Stimulated activated CD4-positive, alpha-beta T cell treated with anti-CD3 and anti-CD28 coated beads, Interleukin-2, amount 100 ng/mL, for 24 hours (primary cell): ENCODE measurements at regions not wholly inside any gene's neighbourhood (a gene's known extent, or its start where the extent isn't known, plus 50 kb on each side); places are given as distances from the start of the nearest gene placed in this dataset.
"Not testable (repeated sequence)": the region's sequence is repeated elsewhere in the genome, so short reads cannot be mapped to it uniquely, and the experiment has no call there.

Source experiments
- DNase-seq, 2 donors: peaks; one replicate each; pipeline ENCODE4 v3.0.0-alpha.2; 2020

DNA sequence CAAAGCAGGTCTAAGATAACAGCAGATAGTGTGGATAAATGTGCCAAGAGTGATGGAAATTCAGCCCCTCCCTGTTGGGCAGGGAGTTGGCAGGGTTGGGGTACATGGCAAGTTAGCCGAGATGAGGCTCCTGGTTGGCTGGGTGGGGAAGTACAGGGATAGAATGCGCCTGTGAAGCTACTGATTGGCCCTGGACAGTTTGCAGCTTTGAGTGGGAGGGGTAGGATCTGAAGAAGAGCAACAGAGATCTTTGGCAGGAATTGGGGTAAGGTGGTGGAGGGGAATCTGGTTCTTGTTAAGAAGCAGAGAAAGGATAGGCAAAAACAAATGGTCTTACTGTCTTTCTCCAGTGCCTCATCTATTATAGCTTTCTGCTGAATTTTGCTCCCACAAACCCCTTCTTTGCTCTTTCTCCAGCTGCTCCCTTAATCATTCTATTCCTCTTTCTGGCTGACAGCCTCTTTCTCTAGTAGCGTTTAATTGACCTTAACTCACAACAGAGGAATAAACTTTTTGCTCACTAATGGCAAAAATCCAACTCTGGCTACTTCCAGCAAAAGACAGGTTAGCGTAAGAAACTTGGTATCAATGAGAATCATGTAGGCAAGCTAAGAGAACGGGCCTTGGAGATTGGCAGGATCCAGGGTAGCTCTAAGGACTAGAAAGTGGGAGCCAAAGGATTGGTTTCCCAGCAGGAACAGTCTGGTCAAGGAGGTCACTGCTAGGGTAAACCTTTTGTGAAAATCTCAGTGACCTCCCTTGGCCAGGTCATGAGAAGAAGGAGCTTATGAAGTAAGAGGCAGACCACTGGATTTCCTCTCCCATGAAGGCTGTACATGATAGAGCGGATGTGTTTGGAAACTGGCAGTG, 86.3 kb upstream of the CARMIL1 start:
- no peak for DNase-seq

DNA sequence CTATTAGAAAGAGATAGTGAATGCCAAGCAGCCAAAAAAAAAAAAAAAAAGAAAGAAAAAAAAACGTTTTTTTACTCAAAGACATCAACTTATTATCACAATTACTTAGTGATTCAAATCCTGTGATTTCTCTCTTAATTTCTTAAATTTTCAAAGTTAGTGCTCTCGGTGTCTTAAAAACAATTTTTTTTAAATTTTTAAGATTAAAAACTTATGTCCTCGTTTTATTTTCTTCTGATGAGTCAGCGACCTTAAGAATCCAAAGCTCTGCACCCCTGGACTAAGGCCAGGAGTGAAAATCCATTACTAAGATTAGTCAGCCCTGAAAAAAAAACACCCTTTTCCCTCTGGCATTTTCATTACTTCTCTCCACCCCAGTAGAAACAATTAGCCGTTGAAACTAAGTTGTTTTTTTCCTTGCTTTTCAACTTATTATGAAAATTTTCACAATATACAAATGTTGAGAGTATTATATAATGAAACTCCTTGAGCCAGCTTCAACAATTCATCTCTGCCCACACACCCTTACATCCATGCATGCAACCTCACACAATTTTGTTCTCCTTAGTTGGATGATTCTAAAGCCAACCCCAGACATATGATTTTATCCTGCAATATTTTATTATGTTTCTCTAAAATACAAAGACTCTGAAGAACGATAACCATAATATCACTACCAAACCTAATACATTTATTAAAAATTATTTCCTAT, 85.6 kb upstream of the CARMIL1 start:
- no peak for DNase-seq

DNA sequence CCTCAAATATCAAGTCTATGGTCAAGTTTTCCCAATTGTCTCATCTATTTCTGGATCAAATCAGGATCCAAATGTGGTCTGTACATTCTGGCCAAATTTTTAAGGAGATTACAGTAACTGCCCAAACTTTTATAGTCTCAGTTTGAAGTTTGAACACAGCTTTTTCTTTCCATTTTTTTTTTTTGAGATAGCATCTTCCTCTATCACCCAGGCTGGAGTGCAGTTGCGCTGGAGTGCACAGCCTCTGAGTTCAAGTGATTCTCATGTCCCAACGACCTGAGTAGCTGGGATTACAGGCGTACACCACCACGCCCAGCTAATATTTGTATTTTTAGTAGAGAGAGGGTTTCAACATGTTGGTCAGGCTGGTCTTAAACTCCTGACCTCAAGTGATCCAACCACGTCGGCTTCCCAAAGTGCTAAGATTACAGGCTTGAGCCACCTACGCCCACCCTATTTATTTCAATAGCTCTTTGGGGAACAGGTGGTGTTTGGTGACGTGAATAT, 84.9 kb upstream of the CARMIL1 start:
- DNase-seq, result no peak

- no peak for DNase-seq
These were observed 82.7 kb upstream of the CARMIL1 start for GRCh38 chr6:25196464-25196863.

DNA sequence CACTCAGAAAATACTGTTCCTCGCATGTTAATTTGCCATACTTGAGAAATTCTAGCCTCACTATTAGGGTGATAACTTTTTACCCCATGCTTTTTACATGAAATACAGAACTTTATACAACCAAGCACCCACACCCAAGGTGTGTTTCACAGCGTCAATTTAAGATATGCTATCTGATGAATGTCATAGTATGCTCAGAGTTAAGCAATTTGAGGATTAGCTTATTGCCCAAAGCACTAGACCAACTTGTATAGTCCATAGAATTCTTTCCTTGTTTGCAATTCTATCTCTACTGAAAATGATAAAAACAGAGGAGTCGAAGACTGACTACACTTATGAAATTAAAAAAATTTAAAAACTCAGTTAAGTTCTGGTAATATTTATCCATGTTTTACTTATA, 82.1 kb upstream of the CARMIL1 start:
- no peak for DNase-seq

DNA sequence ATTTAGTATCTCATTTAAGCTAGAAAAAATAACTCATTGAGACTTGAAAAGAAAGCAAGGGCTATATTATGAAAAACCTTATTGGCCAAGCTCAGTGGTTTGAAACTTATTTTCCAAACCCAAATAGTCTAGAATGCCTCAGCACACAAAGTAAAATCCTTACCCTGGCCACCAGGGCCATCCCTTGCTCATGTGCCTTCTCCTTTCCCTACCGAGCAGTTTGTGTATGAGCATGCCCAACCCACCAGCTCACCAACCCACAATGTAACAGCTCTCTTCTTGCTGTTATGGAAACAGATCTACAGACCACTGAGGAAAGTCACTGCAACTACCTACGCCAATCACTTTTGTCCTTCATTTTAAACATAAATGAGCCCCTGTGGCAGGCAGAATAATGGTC, 79.6 kb upstream of the CARMIL1 start:
- DNase-seq, result no peak

DNA sequence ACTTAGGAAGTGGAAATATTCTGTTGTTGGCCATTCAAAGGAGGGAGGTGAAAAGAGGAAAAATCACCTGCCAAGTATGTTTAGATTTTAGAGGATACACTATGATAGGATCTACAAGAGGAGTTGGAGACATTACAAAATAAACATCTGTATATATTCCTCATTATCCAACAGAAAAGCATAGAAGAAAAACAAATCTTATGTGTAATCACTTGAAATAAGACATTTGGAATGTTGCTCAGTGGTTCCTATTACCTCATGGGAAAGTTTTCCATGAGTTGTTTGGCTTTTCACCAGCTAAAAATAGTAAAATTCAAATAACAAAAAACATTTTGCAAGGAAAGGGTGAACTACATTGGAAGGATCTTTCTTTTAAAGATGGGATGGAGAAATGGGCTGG, 76.7 kb upstream of the CARMIL1 start:
- DNase-seq, result no peak

- no peak for DNase-seq
These were observed 73.5 kb upstream of the CARMIL1 start for GRCh38 chr6:25205629-25206028.

DNA sequence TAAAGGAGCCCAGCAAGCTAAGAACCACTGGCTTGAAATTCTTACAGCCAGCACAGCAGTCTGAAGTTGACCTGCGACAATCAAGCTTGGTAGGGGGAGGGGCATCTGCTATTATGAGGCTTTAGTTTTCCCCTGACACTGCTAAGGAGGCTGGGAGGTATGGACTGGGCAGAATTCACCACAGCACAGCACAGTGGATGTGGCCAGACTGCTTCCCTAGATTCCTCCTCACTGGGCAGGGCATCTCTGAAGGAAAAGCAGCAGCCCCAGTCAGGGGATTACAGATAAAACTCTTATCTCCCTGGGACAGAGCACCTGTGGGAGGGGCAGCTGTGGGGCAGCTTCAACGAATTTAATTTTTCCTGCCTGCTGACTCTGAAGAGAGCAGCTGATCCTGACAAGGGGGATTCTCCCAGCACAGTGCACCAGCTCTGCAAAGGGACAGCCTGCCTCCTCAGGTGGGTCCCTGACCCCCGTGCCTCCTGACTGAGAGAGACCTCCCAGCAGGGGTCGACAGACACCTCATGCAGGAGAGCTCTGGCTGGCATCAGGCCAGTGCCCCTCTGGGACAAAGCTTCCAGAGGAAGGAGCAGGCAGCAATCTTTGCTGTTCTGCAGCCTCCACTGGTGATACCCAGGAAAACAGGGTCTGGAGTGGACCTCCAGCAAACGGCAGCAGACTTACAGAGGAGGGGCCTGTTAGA, 71.6 kb upstream of the CARMIL1 start:
- not testable (repeated sequence) for DNase-seq

DNA sequence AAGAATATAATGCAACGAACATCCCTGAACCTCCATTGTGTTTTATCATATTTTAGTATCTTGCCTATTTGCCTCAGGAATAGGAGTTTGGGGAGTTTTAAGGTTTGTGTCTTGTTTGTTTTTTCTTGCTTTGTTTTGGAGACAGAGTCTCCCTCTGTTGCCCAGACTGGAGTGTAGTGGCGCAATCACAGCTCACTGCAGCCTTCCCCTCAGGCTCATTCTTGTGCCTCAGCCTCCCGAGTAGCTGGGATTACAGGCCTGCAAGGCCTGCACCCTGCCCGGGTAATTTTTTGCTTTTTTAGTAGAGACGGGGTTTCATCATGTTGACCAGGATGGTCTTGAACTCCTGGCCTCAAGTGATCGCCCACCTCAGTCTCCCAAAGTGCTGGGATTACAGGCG, 63.3 kb upstream of the CARMIL1 start:
- DNase-seq, result no peak

DNA sequence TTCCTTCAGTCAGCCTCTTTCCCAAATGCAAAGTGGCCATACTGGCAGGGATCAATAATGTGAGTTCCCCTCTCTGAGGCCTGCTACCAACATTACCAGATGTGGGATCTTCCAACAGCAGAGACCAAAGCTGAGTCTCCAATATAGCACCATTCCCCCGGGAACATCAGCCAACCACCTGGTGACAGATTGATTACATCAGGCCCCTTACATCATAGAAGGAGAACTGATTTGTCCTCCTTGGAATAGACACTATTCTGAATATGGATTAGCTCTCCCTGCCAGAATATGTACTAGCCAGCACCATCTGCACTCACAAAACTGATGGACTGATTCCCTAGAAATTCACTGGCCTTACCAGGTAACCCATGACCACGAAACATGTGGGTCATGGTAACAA, 61.9 kb upstream of the CARMIL1 start:
- no peak for DNase-seq

DNA sequence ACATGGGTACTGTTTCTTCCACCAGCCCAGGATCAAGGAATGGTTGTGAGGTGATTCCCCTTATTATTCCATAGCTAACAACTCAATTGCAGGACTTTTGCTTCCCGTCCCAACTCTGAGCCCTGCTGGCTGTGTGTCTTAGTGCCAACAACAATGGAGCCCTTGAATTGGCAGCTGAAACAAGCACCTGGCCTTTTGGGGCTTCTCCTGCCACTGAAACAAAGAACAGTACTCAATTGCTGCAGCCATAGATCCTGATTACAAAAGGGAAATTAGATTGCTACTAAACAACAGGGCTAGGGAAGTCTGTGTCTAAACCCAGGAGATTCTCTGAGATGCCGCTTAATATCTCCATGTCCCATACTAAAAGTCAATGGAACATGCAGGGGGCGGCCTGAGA, 61.3 kb upstream of the CARMIL1 start:
- no peak for DNase-seq

GRCh38 chr6:25218346-25218745, 60.8 kb upstream of the CARMIL1 start:
- DNase-seq, result no peak

GRCh38 chr6:25219216-25219916, 59.8 kb upstream of the CARMIL1 start:
- no peak for DNase-seq

DNA sequence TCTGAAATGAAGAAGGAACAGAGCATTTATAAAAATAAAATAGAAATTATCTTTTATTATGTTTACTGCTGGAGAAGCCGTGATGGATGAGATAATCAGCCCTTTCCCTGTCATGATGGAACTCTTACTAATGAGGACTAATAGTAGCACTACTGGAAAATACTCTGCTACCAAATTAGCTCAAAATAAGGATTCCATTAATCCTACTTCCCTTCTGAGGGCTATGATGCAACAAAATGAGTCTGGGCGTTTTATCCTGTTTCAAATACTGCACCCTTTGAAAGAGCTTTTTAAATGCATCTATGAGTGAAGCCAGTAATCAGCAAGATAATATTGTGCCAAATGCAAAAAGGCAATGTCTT, 59.3 kb upstream of the CARMIL1 start:
- DNase-seq, result no peak

DNA sequence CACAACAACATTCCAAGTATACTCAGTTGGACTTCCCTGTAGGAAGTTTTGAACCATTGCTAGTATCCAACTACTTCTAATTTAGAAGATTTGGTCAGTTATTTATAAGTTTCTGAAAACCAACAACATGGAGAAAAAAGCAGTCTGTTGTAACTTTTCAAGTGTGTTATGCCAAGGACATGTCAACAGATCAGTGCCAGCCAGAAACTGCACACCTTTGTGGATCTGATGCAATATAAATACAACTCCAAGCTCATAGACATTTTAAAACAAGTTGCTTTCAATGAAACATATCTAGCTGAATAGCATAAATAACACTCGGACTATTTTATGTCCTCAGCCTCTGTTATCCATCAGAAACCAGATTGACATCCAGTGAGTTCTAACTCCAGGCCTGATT, 58.3 kb upstream of the CARMIL1 start:
- DNase-seq, result no peak

- DNase-seq, result no peak
These were observed 57.0 kb upstream of the CARMIL1 start for GRCh38 chr6:25222006-25222678.

DNA sequence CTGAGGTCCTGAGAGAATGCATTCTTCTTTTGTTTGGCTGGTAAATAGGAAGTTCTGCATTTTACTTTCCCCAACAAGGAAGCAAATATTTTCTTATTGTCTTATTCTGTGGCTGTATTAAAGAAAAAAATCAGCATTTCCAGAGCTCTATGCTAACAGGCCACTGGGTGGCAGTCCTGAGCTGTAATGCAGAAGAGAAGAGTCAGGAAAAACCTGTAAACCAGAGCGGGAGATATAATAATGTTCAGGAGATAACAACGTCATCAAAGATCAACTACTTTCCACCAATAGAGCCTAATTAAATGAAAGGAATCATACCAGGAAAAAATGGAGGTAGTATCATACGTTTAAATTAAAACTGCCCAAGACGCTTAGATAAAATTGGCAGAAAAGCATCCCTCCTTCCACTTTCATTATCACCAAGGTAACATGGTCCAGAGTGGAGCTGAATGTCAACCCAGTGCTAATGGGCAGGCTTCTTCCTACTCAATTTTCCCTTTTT, 55.6 kb upstream of the CARMIL1 start:
- DNase-seq, result peak; percentile 77

DNA sequence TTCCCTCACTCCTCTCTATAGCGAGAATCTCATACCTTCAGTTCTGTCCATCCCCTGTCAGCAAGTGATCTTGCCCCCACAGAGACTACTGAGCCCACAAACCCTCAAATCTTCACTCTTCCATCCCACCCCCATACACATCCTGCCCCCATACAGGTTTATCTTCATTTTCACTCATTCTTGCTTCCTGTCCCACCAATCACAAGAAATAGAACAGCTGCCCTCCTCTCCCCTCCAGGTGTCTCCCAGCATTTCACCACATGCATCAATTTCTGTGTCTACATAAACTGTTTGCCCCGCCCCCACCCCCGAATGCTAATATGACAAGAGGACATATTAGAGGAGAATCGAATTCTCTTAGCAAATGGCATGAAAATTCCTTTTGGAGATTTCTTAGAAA, 54.9 kb upstream of the CARMIL1 start:
- no peak for DNase-seq

- DNase-seq, result no peak
These were observed 51.3 kb upstream of the CARMIL1 start for GRCh38 chr6:25227854-25228253.
